T-helper 1 cell treated with Interleukin-12 subunit alpha and Interleukin-12 subunit beta and Interleukin-4 antibody, amounts not matched to agents 30 μg/mL and 1 μg/mL, for 36 hours (primary cell): ENCODE measurements at regions not wholly inside any gene's neighbourhood (a gene's known extent, or its start where the extent isn't known, plus 50 kb on each side); places are given as distances from the start of the nearest gene placed in this dataset.
"Not testable (repeated sequence)": the region's sequence is repeated elsewhere in the genome, so short reads cannot be mapped to it uniquely, and the experiment has no call there.

Experiments used
- H3K27ac Mint-ChIP-seq: one replicate; pipeline ENCODE4 v1.8.0; 2021; ENCODE audit warnings: mild to moderate bottlenecking, mixed read lengths
- H3K27me3 Mint-ChIP-seq: one replicate; pipeline ENCODE4 v1.8.0; 2021; ENCODE audit warnings: low read depth, mixed read lengths
- H3K36me3 Mint-ChIP-seq: one replicate; pipeline ENCODE4 v1.8.0; 2021; ENCODE audit warnings: low read depth, mixed read lengths
- H3K4me1 Mint-ChIP-seq: one replicate; pipeline ENCODE4 v1.8.0; 2021; ENCODE audit warnings: low read depth, mixed read lengths
- H3K4me3 Mint-ChIP-seq: one replicate; pipeline ENCODE4 v1.8.0; 2021; ENCODE audit warnings: mild to moderate bottlenecking, moderate library complexity, mixed read lengths
- H3K9me3 Mint-ChIP-seq: one replicate; pipeline ENCODE4 v1.8.0; 2021; ENCODE audit warnings: mixed read lengths

GRCh38 chr10:130518921-130519320, 382.7 kb downstream of the GLRX3 start:
- not testable (repeated sequence) for H3K36me3 Mint-ChIP-seq, H3K27ac Mint-ChIP-seq, H3K4me3 Mint-ChIP-seq, H3K9me3 Mint-ChIP-seq, H3K4me1 Mint-ChIP-seq, H3K27me3 Mint-ChIP-seq

- H3K9me3 Mint-ChIP-seq = peaks cover 8% of the 10 kb centered on the region
- H3K4me1 Mint-ChIP-seq = no peaks in the 10 kb centered on the region
- H3K36me3 Mint-ChIP-seq = no peaks in the 10 kb centered on the region
- no peaks in the 10 kb centered on the region for H3K27me3 Mint-ChIP-seq
- no peak overlapping the region for H3K4me3 Mint-ChIP-seq
- H3K27ac Mint-ChIP-seq = no peak overlapping the region
These were observed 383.6 kb downstream of the GLRX3 start for GRCh38 chr10:130519791-130520190.

GRCh38 chr10:130531312-130531711, 395.1 kb downstream of the GLRX3 start:
- Mint-ChIP-seq H3K27me3 (no peaks in the 10 kb centered on the region), H3K9me3 (no peaks in the 10 kb centered on the region), H3K4me3 (no peak overlapping the region), H3K27ac (no peak overlapping the region), H3K36me3 (no peaks in the 10 kb centered on the region), H3K4me1 (no peaks in the 10 kb centered on the region)

- Mint-ChIP-seq H3K27ac (no peak overlapping the region), H3K27me3 (no peaks in the 10 kb centered on the region), H3K36me3 (no peaks in the 10 kb centered on the region), H3K9me3 (no peaks in the 10 kb centered on the region), H3K4me1 (no peaks in the 10 kb centered on the region), H3K4me3 (no peak overlapping the region)
These were observed 404.9 kb downstream of the GLRX3 start for GRCh38 chr10:130541090-130541489.

- Mint-ChIP-seq H3K27ac (no peak overlapping the region), H3K4me3 (no peak overlapping the region), H3K36me3 (no peaks in the 10 kb centered on the region), H3K4me1 (no peaks in the 10 kb centered on the region), H3K9me3 (no peaks in the 10 kb centered on the region), H3K27me3 (no peaks in the 10 kb centered on the region)
These were observed 406.6 kb downstream of the GLRX3 start for GRCh38 chr10:130542761-130543160.

GRCh38 chr10:130543794-130544193, 407.6 kb downstream of the GLRX3 start:
- Mint-ChIP-seq H3K36me3 (no peaks in the 10 kb centered on the region), H3K4me3 (no peak overlapping the region), H3K27ac (no peak overlapping the region), H3K27me3 (no peaks in the 10 kb centered on the region), H3K4me1 (no peaks in the 10 kb centered on the region), H3K9me3 (no peaks in the 10 kb centered on the region)

GRCh38 chr10:130545122-130545521, 408.9 kb downstream of the GLRX3 start:
- Mint-ChIP-seq H3K9me3 (no peaks in the 10 kb centered on the region), H3K27me3 (no peaks in the 10 kb centered on the region), H3K36me3 (no peaks in the 10 kb centered on the region), H3K4me1 (no peaks in the 10 kb centered on the region), H3K27ac (no peak overlapping the region), H3K4me3 (no peak overlapping the region)

- Mint-ChIP-seq H3K27me3 (no peaks in the 10 kb centered on the region), H3K9me3 (no peaks in the 10 kb centered on the region), H3K4me3 (no peak overlapping the region), H3K4me1 (no peaks in the 10 kb centered on the region), H3K36me3 (no peaks in the 10 kb centered on the region), H3K27ac (no peak overlapping the region)
These were observed 409.5 kb downstream of the GLRX3 start for GRCh38 chr10:130545697-130546096.

- Mint-ChIP-seq H3K27me3 (no peaks in the 10 kb centered on the region), H3K4me3 (no peak overlapping the region), H3K27ac (no peak overlapping the region), H3K36me3 (no peaks in the 10 kb centered on the region), H3K4me1 (no peaks in the 10 kb centered on the region), H3K9me3 (no peaks in the 10 kb centered on the region)
These were observed 410.6 kb downstream of the GLRX3 start for GRCh38 chr10:130546841-130547240.

- H3K36me3 Mint-ChIP-seq = no peaks in the 10 kb centered on the region
- no peaks in the 10 kb centered on the region for H3K9me3 Mint-ChIP-seq
- H3K27ac Mint-ChIP-seq = no peak overlapping the region
- H3K27me3 Mint-ChIP-seq = no peaks in the 10 kb centered on the region
- H3K4me3 Mint-ChIP-seq = no peak overlapping the region
- no peaks in the 10 kb centered on the region for H3K4me1 Mint-ChIP-seq
These were observed 411.2 kb downstream of the GLRX3 start for GRCh38 chr10:130547368-130547767.

GRCh38 chr10:130550952-130551674, 414.9 kb downstream of the GLRX3 start:
- Mint-ChIP-seq H3K36me3 (no peaks in the 10 kb centered on the region), H3K27me3 (no peaks in the 10 kb centered on the region), H3K4me1 (no peaks in the 10 kb centered on the region), H3K9me3 (no peaks in the 10 kb centered on the region), H3K4me3 (no peak overlapping the region), H3K27ac (no peak overlapping the region)

GRCh38 chr10:130551676-130552075, 415.5 kb downstream of the GLRX3 start:
- Mint-ChIP-seq H3K36me3 (no peaks in the 10 kb centered on the region), H3K4me3 (no peak overlapping the region), H3K27me3 (no peaks in the 10 kb centered on the region), H3K9me3 (no peaks in the 10 kb centered on the region), H3K27ac (no peak overlapping the region), H3K4me1 (no peaks in the 10 kb centered on the region)

GRCh38 chr10:130553826-130554225, 417.6 kb downstream of the GLRX3 start:
- Mint-ChIP-seq H3K9me3 (no peaks in the 10 kb centered on the region), H3K27me3 (no peaks in the 10 kb centered on the region), H3K4me3 (no peak overlapping the region), H3K27ac (no peak overlapping the region), H3K36me3 (no peaks in the 10 kb centered on the region), H3K4me1 (no peaks in the 10 kb centered on the region)

- no peak overlapping the region for H3K4me3 Mint-ChIP-seq
- H3K27ac Mint-ChIP-seq = no peak overlapping the region
These were observed 418.7 kb downstream of the GLRX3 start for GRCh38 chr10:130554701-130555410.

GRCh38 chr10:130555411-130555750, 419.2 kb downstream of the GLRX3 start:
- no peak overlapping the region for H3K27ac Mint-ChIP-seq
- no peaks in the 10 kb centered on the region for H3K27me3 Mint-ChIP-seq
- H3K4me3 Mint-ChIP-seq = no peak overlapping the region
- H3K4me1 Mint-ChIP-seq = no peaks in the 10 kb centered on the region
- no peaks in the 10 kb centered on the region for H3K36me3 Mint-ChIP-seq
- H3K9me3 Mint-ChIP-seq = no peaks in the 10 kb centered on the region

More at GRCh38 chr10:130554701-130555410, 418.7 kb downstream of the GLRX3 start:
- Mint-ChIP-seq H3K27me3 (no peaks in the 10 kb centered on the region), H3K9me3 (no peaks in the 10 kb centered on the region), H3K36me3 (no peaks in the 10 kb centered on the region), H3K4me1 (no peaks in the 10 kb centered on the region)
